H1 (cell line): ENCODE measurements at regions not wholly inside any gene's neighbourhood (a gene's known extent, or its start where the extent isn't known, plus 50 kb on each side); places are given as distances from the start of the nearest gene placed in this dataset.

Source experiments
- CBX5 ChIP-seq: fragments of 300-800, 300-1000 bp; sonication (generic); IDR thresholded peaks from 2 replicates; pipeline ENCODE4 v1.7.1; 2016; ENCODE audit warnings: antibody characterized with exemption, low read length, low read depth
- FOSL1 ChIP-seq: IDR thresholded peaks from 2 replicates; pipeline ENCODE4 v1.6.1; 2011; ENCODE audit warnings: mild to moderate bottlenecking, low read depth, low read length, moderate library complexity; ENCODE audit not compliant: insufficient read depth
- RNF2 ChIP-seq: fragments of 200-900, 300-1000 bp; sonication (generic); IDR thresholded peaks from 2 replicates; pipeline ENCODE4 v1.7.1; 2016; ENCODE audit warnings: borderline replicate concordance, low read depth, mild to moderate bottlenecking, antibody characterized with exemption, low read length; ENCODE audit not compliant: poor library complexity, severe bottlenecking; ENCODE audit errors: missing control alignments
- TF ChIP-seq, protein P1 (sequence below): fragments of 300-600 bp; sonication (generic); IDR thresholded peaks from 2 replicates; pipeline ENCODE4 v1.7.1; 2012; ENCODE audit warnings: low read length, moderate library complexity, mild to moderate bottlenecking, inconsistent platforms; ENCODE audit not compliant: insufficient replicate concordance

DNA sequence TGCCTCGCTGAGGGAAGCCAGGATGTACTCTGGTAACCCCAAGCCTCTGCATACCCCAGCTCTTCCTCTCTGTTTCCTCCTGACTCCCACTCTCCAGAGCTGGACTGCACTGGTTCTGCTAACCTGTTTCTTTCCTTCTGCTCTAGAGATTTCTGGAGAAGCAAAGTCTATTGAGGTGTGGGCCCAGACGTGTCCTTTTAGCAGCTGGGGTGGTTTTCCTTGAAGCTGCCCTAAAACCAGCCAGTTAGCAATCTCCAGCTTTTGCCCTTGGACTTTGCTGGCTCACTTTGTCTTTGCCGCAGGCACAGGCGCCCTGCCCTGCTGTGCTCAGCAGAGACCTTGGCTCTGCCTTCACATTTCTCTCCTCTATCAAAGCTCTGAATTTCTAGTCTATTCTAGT is 171.8 kb upstream of the IVNS1ABP start (continued):
- TF ChIP-seq RNF2 (no peak), CBX5 (no peak), FOSL1 (no peak)
- TF ChIP-seq, protein P1, sequence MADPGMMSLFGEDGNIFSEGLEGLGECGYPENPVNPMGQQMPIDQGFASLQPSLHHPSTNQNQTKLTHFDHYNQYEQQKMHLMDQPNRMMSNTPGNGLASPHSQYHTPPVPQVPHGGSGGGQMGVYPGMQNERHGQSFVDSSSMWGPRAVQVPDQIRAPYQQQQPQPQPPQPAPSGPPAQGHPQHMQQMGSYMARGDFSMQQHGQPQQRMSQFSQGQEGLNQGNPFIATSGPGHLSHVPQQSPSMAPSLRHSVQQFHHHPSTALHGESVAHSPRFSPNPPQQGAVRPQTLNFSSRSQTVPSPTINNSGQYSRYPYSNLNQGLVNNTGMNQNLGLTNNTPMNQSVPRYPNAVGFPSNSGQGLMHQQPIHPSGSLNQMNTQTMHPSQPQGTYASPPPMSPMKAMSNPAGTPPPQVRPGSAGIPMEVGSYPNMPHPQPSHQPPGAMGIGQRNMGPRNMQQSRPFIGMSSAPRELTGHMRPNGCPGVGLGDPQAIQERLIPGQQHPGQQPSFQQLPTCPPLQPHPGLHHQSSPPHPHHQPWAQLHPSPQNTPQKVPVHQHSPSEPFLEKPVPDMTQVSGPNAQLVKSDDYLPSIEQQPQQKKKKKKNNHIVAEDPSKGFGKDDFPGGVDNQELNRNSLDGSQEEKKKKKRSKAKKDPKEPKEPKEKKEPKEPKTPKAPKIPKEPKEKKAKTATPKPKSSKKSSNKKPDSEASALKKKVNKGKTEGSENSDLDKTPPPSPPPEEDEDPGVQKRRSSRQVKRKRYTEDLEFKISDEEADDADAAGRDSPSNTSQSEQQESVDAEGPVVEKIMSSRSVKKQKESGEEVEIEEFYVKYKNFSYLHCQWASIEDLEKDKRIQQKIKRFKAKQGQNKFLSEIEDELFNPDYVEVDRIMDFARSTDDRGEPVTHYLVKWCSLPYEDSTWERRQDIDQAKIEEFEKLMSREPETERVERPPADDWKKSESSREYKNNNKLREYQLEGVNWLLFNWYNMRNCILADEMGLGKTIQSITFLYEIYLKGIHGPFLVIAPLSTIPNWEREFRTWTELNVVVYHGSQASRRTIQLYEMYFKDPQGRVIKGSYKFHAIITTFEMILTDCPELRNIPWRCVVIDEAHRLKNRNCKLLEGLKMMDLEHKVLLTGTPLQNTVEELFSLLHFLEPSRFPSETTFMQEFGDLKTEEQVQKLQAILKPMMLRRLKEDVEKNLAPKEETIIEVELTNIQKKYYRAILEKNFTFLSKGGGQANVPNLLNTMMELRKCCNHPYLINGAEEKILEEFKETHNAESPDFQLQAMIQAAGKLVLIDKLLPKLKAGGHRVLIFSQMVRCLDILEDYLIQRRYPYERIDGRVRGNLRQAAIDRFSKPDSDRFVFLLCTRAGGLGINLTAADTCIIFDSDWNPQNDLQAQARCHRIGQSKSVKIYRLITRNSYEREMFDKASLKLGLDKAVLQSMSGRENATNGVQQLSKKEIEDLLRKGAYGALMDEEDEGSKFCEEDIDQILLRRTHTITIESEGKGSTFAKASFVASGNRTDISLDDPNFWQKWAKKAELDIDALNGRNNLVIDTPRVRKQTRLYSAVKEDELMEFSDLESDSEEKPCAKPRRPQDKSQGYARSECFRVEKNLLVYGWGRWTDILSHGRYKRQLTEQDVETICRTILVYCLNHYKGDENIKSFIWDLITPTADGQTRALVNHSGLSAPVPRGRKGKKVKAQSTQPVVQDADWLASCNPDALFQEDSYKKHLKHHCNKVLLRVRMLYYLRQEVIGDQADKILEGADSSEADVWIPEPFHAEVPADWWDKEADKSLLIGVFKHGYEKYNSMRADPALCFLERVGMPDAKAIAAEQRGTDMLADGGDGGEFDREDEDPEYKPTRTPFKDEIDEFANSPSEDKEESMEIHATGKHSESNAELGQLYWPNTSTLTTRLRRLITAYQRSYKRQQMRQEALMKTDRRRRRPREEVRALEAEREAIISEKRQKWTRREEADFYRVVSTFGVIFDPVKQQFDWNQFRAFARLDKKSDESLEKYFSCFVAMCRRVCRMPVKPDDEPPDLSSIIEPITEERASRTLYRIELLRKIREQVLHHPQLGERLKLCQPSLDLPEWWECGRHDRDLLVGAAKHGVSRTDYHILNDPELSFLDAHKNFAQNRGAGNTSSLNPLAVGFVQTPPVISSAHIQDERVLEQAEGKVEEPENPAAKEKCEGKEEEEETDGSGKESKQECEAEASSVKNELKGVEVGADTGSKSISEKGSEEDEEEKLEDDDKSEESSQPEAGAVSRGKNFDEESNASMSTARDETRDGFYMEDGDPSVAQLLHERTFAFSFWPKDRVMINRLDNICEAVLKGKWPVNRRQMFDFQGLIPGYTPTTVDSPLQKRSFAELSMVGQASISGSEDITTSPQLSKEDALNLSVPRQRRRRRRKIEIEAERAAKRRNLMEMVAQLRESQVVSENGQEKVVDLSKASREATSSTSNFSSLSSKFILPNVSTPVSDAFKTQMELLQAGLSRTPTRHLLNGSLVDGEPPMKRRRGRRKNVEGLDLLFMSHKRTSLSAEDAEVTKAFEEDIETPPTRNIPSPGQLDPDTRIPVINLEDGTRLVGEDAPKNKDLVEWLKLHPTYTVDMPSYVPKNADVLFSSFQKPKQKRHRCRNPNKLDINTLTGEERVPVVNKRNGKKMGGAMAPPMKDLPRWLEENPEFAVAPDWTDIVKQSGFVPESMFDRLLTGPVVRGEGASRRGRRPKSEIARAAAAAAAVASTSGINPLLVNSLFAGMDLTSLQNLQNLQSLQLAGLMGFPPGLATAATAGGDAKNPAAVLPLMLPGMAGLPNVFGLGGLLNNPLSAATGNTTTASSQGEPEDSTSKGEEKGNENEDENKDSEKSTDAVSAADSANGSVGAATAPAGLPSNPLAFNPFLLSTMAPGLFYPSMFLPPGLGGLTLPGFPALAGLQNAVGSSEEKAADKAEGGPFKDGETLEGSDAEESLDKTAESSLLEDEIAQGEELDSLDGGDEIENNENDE = no peak
